Liver (tissue), 3 donors: ENCODE measurements at regions not wholly inside any gene's neighbourhood (a gene's known extent, or its start where the extent isn't known, plus 50 kb on each side); places are given as distances from the start of the nearest gene placed in this dataset.

ENCODE experiments used
- FOXA1 ChIP-seq: IDR thresholded peaks from 2 replicates; pipeline ENCODE4 v1.6.1; 2016; ENCODE audit warnings: antibody characterized with exemption
- FOXA2 ChIP-seq: IDR thresholded peaks from 2 replicates; pipeline ENCODE4 v1.6.1; 2016; ENCODE audit warnings: antibody characterized with exemption
- GABPA ChIP-seq, 2 donors: IDR thresholded peaks in 1 of 2; conservative IDR thresholded peaks in 1 of 2; 2 replicates each; pipeline ENCODE4 v1.6.1; 2016; ENCODE audit warnings: antibody characterized with exemption in 2 of 2, mild to moderate bottlenecking in 1 of 2, moderate library complexity in 1 of 2
- JUND ChIP-seq, 2 donors: IDR thresholded peaks; 2 replicates each; pipeline ENCODE4 v1.6.1; 2016; ENCODE audit warnings: antibody characterized with exemption in 2 of 2
- RAD21 ChIP-seq, 2 donors: IDR thresholded peaks; 2 replicates each; pipeline ENCODE4 v1.6.1; 2016; ENCODE audit warnings: antibody characterized with exemption in 2 of 2, mild to moderate bottlenecking in 2 of 2
- SP1 ChIP-seq: IDR thresholded peaks from 2 replicates; pipeline ENCODE4 v1.6.1; 2018; ENCODE audit warnings: antibody characterized with exemption, mild to moderate bottlenecking
- TAF1 ChIP-seq: conservative IDR thresholded peaks from 2 replicates; pipeline ENCODE4 v1.6.1; 2016; ENCODE audit warnings: antibody characterized with exemption, mild to moderate bottlenecking
- YY1 ChIP-seq: IDR thresholded peaks from 2 replicates; pipeline ENCODE4 v1.6.1; 2016; ENCODE audit warnings: antibody characterized with exemption, mild to moderate bottlenecking
- TF ChIP-seq, protein P1 (sequence below): fragments of 150-350 bp; IDR thresholded peaks from 2 replicates; pipeline ENCODE4 v1.5.1; 2017; ENCODE audit warnings: improper control_type of control experiment, low read depth, low read length; ENCODE audit not compliant: missing input control
- TF ChIP-seq, protein P2 (sequence below): IDR thresholded peaks from 2 replicates; pipeline ENCODE4 v1.6.1; 2016; ENCODE audit warnings: antibody characterized with exemption
- TF ChIP-seq, protein P3 (sequence below): IDR thresholded peaks from 2 replicates; pipeline ENCODE4 v1.6.1; 2016; ENCODE audit warnings: antibody characterized with exemption, mild to moderate bottlenecking
- TF ChIP-seq, protein P4 (sequence below): IDR thresholded peaks from 2 replicates; pipeline ENCODE4 v1.6.1; 2016; ENCODE audit warnings: antibody characterized with exemption
- TF ChIP-seq, protein P5 (sequence below): IDR thresholded peaks from 2 replicates; pipeline ENCODE4 v1.6.1; 2016; ENCODE audit warnings: antibody characterized with exemption
- donor health status: healthy.
- donor health status: healthy.

DNA sequence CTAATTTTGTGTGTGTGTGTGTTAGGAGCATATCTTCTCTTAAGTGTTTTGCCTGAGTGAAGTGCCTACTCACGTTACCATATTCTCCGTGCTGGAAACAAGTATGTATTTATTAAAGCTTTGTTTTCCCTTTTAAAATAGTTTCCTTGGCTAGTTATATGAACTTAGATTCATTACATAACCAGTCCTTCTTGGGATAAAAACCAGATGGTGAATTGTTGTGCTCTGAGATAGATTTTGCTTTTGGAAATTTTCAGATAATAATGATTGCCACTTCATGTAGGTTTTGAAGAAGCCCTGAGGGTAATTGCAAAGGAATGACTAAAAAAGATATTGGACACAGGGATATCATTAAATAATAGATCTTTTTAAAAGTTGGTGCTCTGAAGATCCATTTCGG, 390.2 kb upstream of the SGO1 start:
- TF ChIP-seq, protein P1, sequence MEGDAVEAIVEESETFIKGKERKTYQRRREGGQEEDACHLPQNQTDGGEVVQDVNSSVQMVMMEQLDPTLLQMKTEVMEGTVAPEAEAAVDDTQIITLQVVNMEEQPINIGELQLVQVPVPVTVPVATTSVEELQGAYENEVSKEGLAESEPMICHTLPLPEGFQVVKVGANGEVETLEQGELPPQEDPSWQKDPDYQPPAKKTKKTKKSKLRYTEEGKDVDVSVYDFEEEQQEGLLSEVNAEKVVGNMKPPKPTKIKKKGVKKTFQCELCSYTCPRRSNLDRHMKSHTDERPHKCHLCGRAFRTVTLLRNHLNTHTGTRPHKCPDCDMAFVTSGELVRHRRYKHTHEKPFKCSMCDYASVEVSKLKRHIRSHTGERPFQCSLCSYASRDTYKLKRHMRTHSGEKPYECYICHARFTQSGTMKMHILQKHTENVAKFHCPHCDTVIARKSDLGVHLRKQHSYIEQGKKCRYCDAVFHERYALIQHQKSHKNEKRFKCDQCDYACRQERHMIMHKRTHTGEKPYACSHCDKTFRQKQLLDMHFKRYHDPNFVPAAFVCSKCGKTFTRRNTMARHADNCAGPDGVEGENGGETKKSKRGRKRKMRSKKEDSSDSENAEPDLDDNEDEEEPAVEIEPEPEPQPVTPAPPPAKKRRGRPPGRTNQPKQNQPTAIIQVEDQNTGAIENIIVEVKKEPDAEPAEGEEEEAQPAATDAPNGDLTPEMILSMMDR = no peak
- TF ChIP-seq, protein P2, sequence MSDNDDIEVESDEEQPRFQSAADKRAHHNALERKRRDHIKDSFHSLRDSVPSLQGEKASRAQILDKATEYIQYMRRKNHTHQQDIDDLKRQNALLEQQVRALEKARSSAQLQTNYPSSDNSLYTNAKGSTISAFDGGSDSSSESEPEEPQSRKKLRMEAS = no peak
- TF ChIP-seq GABPA (IDR thresholded peaks at IDR 0.05 in 1 of 2, conservative IDR thresholded peaks at IDR 0.05 in 1 of 2) (no peak), RAD21 (IDR thresholded peaks at IDR 0.05) (no peak), YY1 (no peak), TAF1 (no peak), SP1 (no peak), JUND (IDR thresholded peaks at IDR 0.05) (no peak), FOXA1 (no peak), FOXA2 (no peak)
- TF ChIP-seq, protein P3, sequence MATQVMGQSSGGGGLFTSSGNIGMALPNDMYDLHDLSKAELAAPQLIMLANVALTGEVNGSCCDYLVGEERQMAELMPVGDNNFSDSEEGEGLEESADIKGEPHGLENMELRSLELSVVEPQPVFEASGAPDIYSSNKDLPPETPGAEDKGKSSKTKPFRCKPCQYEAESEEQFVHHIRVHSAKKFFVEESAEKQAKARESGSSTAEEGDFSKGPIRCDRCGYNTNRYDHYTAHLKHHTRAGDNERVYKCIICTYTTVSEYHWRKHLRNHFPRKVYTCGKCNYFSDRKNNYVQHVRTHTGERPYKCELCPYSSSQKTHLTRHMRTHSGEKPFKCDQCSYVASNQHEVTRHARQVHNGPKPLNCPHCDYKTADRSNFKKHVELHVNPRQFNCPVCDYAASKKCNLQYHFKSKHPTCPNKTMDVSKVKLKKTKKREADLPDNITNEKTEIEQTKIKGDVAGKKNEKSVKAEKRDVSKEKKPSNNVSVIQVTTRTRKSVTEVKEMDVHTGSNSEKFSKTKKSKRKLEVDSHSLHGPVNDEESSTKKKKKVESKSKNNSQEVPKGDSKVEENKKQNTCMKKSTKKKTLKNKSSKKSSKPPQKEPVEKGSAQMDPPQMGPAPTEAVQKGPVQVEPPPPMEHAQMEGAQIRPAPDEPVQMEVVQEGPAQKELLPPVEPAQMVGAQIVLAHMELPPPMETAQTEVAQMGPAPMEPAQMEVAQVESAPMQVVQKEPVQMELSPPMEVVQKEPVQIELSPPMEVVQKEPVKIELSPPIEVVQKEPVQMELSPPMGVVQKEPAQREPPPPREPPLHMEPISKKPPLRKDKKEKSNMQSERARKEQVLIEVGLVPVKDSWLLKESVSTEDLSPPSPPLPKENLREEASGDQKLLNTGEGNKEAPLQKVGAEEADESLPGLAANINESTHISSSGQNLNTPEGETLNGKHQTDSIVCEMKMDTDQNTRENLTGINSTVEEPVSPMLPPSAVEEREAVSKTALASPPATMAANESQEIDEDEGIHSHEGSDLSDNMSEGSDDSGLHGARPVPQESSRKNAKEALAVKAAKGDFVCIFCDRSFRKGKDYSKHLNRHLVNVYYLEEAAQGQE = no peak
- TF ChIP-seq, protein P4, sequence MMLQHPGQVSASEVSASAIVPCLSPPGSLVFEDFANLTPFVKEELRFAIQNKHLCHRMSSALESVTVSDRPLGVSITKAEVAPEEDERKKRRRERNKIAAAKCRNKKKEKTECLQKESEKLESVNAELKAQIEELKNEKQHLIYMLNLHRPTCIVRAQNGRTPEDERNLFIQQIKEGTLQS = no peak
- TF ChIP-seq, protein P5, sequence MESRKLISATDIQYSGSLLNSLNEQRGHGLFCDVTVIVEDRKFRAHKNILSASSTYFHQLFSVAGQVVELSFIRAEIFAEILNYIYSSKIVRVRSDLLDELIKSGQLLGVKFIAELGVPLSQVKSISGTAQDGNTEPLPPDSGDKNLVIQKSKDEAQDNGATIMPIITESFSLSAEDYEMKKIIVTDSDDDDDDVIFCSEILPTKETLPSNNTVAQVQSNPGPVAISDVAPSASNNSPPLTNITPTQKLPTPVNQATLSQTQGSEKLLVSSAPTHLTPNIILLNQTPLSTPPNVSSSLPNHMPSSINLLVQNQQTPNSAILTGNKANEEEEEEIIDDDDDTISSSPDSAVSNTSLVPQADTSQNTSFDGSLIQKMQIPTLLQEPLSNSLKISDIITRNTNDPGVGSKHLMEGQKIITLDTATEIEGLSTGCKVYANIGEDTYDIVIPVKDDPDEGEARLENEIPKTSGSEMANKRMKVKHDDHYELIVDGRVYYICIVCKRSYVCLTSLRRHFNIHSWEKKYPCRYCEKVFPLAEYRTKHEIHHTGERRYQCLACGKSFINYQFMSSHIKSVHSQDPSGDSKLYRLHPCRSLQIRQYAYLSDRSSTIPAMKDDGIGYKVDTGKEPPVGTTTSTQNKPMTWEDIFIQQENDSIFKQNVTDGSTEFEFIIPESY = no peak
